ENCODE measurements at regions not wholly inside any gene's neighbourhood (a gene's known extent, or its start where the extent isn't known, plus 50 kb on each side); places are given as distances from the start of the nearest gene placed in this dataset.

- no peak for TF ChIP-seq RAD21 (IDR thresholded peaks at IDR 0.05; ENCODE audit: low read depth)
- no peak for TF ChIP-seq EP300 (IDR thresholded peaks at IDR 0.05; ENCODE audit: borderline replicate concordance)
- no peak for TF ChIP-seq REST (IDR thresholded peaks at IDR 0.05; ENCODE audit: low read depth)
- no peak for TF ChIP-seq TAF1 (IDR thresholded peaks at IDR 0.05; ENCODE audit: low read depth)
- no peak for TF ChIP-seq YY1 (IDR thresholded peaks at IDR 0.05; ENCODE audit: low read depth)
- TF ChIP-seq CREB1 (IDR thresholded peaks at IDR 0.05; ENCODE audit: low read depth), result no peak
- no peak for TF ChIP-seq FOXM1 (IDR thresholded peaks at IDR 0.05; ENCODE audit: borderline replicate concordance, low read depth)
Measured at GRCh38 chr1:78263946-78264345, 218.2 kb downstream of the GIPC2 start.

GRCh38 chr1:78267513-78268218 lies 221.9 kb downstream of the GIPC2 start:
- TF ChIP-seq NFIC (IDR thresholded peaks at IDR 0.05) (no peak), RAD21 (IDR thresholded peaks at IDR 0.05; ENCODE audit: low read depth) (no peak), MAX (IDR thresholded peaks at IDR 0.05) (no peak), USF1 (IDR thresholded peaks at IDR 0.05) (no peak), TCF12 (IDR thresholded peaks at IDR 0.05; ENCODE audit: low read depth) (no peak), TEAD4 (IDR thresholded peaks at IDR 0.05) (no peak), EGR1 (IDR thresholded peaks at IDR 0.05) (no peak), FOXM1 (IDR thresholded peaks at IDR 0.05; ENCODE audit: borderline replicate concordance, low read depth) (no peak), CREB1 (IDR thresholded peaks at IDR 0.05; ENCODE audit: low read depth) (no peak), TAF1 (IDR thresholded peaks at IDR 0.05; ENCODE audit: low read depth) (no peak), REST (IDR thresholded peaks at IDR 0.05; ENCODE audit: low read depth) (no peak), YY1 (IDR thresholded peaks at IDR 0.05; ENCODE audit: low read depth) (no peak), CEBPB (IDR thresholded peaks at IDR 0.05) (no peak), ZBTB7A (IDR thresholded peaks at IDR 0.05; ENCODE audit: low read depth) (no peak), EP300 (IDR thresholded peaks at IDR 0.05; ENCODE audit: borderline replicate concordance) (no peak)

- no peak for TF ChIP-seq TCF12 (IDR thresholded peaks at IDR 0.05; ENCODE audit: low read depth)
- TF ChIP-seq EGR1 (IDR thresholded peaks at IDR 0.05), result no peak
- TF ChIP-seq REST (IDR thresholded peaks at IDR 0.05; ENCODE audit: low read depth), result no peak
Measured at GRCh38 chr1:78269591-78269990, 221.2 kb upstream of the PTGFR start.

GRCh38 chr1:78274814-78275213 lies 216.0 kb upstream of the PTGFR start:
- TF ChIP-seq NFIC (IDR thresholded peaks at IDR 0.05), result no peak
- TF ChIP-seq CREB1 (IDR thresholded peaks at IDR 0.05; ENCODE audit: low read depth), result no peak
- no peak for TF ChIP-seq MAX (IDR thresholded peaks at IDR 0.05)
- TF ChIP-seq USF1 (IDR thresholded peaks at IDR 0.05), result no peak
- no peak for TF ChIP-seq EP300 (IDR thresholded peaks at IDR 0.05; ENCODE audit: borderline replicate concordance)
- no peak for TF ChIP-seq CEBPB (IDR thresholded peaks at IDR 0.05)
- TF ChIP-seq FOXM1 (IDR thresholded peaks at IDR 0.05; ENCODE audit: borderline replicate concordance, low read depth), result no peak
- TF ChIP-seq RAD21 (IDR thresholded peaks at IDR 0.05; ENCODE audit: low read depth), result no peak
- no peak for TF ChIP-seq TEAD4 (IDR thresholded peaks at IDR 0.05)
- TF ChIP-seq ZBTB7A (IDR thresholded peaks at IDR 0.05; ENCODE audit: low read depth), result no peak
- no peak for TF ChIP-seq EGR1 (IDR thresholded peaks at IDR 0.05)
- no peak for TF ChIP-seq TAF1 (IDR thresholded peaks at IDR 0.05; ENCODE audit: low read depth)
- no peak for TF ChIP-seq YY1 (IDR thresholded peaks at IDR 0.05; ENCODE audit: low read depth)
- no peak for TF ChIP-seq TCF12 (IDR thresholded peaks at IDR 0.05; ENCODE audit: low read depth)
